GM12865 (cell line): ENCODE measurements at regions not wholly inside any gene's neighbourhood (a gene's known extent, or its start where the extent isn't known, plus 50 kb on each side); places are given as distances from the start of the nearest gene placed in this dataset.
A peak's percentile ranks its signal among the peaks of the same experiment; 100 is the strongest.
"Not testable (repeated sequence)": the region's sequence is repeated elsewhere in the genome, so short reads cannot be mapped to it uniquely, and the experiment has no call there.

Experiments used
- DNase-seq: peaks from one replicate; pipeline ENCODE4 v3.0.0; 2010; ENCODE audit warnings: low read depth
- H3K4me3 ChIP-seq: 2 replicates; pipeline ENCODE4 v1.5.1; 2011; ENCODE audit warnings: mild to moderate bottlenecking, low read depth, low read length, control low read depth
- TF ChIP-seq, protein P1 (sequence below): IDR thresholded peaks from 2 replicates; pipeline ENCODE4 v1.5.1; 2011; ENCODE audit warnings: low read length, control low read depth, low read depth, inconsistent platforms; ENCODE audit not compliant: insufficient read depth; ENCODE audit errors: missing control alignments

DNA sequence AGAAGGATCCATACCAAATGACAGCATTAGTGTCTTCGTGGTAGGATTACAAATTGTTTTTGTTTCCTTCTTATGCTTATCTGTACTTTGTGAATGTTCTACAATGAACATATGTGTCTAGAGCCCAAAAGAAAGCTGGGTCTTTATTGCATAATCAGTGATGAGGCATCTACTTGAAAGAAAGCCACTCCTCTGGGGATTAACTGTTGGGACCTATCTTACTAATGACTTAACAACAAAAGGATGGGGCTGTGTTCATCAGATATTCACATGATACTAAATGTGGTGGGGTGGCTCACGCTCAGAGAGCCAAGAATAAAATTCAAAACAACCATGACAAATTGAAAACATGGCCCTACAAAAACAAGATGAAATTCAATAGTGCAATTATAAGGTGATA is 160.2 kb downstream of the RGS9 start:
- no peak for DNase-seq
- TF ChIP-seq, protein P1, sequence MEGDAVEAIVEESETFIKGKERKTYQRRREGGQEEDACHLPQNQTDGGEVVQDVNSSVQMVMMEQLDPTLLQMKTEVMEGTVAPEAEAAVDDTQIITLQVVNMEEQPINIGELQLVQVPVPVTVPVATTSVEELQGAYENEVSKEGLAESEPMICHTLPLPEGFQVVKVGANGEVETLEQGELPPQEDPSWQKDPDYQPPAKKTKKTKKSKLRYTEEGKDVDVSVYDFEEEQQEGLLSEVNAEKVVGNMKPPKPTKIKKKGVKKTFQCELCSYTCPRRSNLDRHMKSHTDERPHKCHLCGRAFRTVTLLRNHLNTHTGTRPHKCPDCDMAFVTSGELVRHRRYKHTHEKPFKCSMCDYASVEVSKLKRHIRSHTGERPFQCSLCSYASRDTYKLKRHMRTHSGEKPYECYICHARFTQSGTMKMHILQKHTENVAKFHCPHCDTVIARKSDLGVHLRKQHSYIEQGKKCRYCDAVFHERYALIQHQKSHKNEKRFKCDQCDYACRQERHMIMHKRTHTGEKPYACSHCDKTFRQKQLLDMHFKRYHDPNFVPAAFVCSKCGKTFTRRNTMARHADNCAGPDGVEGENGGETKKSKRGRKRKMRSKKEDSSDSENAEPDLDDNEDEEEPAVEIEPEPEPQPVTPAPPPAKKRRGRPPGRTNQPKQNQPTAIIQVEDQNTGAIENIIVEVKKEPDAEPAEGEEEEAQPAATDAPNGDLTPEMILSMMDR: no peak
- H3K4me3 ChIP-seq: no peak overlapping the region

- peak; percentile 77 for DNase-seq
- TF ChIP-seq, protein P1: peak; percentile 80
- H3K4me3 ChIP-seq: no peak overlapping the region
Observed at GRCh38 chr17:65294181-65294719, 157.1 kb downstream of the RGS9 start.

GRCh38 chr17:65293584-65294180 is 156.5 kb downstream of the RGS9 start:
- DNase-seq: no peak
- TF ChIP-seq, protein P1: no peak
- no peak overlapping the region for H3K4me3 ChIP-seq

DNA sequence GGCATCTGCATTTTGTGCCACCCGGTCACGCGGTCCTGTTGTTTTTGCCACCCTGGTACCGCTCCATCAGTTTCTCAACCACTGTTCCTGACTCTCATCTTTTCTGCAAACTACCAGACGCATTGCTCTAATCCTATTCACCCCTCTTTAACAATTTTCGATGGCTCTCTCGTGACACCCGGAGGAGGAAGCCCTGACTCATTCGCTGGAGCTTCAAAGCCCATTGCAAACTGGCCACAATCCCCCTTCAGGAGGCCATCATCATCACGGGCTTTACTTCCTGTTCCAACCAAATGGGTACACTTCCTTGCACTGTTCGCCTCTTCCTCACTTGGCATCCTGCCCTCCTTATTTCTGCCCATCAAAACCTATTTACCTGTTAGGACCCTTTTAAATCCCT is 155.3 kb downstream of the RGS9 start:
- H3K4me3 ChIP-seq: no peak overlapping the region
- DNase-seq: no peak
- TF ChIP-seq, protein P1: no peak

DNA sequence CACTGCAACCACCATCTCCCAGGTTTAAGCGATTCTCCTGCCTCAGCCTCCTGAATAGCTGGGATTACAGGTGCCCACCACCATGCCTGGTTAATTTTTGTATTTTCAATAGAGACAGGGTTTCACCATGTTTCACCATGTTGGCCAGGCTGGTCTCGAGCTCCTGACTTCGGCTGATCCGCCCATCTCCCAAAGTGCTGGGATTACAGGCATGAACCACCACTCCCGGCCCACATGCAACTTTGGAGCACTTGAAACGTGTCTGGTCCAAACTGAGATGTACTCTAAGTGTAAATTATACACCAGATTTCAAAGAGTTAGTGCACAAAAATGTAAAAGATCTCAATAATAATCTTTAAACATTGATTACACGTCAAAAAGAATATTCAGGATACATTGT is 154.1 kb downstream of the RGS9 start:
- H3K4me3 ChIP-seq: not testable (repeated sequence)

DNA sequence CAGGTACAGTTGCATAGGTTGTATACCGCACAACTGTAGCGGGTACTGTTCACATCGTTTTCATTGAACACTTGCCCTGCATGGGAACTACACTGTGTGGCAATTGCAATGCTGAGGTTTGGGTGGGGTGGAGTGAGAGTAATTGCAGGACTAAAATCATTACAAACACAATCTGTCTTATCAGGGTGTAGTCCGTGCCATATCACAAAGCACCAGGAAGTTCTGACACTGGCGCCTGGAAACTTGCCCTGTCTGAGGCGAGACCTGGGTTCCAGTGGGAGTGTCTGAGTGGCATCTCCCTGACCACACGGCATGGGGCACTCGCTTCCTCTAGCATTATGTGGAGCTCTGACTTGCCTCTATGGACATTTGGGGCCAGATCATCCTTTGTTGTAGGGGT is 153.4 kb downstream of the RGS9 start:
- DNase-seq: no peak
- TF ChIP-seq, protein P1: no peak

More for the DNA sequence above, 154.1 kb downstream of the RGS9 start:
- not testable (repeated sequence) for DNase-seq

DNA sequence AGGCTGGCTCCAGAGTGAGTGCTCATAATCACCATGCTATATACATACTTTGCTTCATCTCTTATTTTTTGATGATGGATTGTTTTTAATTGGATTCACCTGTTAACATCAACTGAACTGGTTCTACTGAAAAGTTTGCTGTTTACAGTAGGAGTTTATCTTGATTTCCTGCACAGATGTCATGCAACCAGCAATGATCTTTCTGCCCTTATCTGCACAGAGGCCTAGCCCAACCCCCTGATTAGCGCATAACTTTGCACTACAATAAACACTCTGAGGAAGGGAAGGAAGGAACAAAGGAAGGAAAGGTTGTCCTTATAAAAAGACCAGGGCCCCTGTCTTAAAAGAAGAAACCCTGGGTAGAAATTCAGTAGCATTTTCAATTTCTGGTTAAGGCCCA is 152.9 kb downstream of the RGS9 start:
- H3K4me3 ChIP-seq: no peak overlapping the region
- TF ChIP-seq, protein P1: no peak
- DNase-seq: no peak

More for the DNA sequence above, 153.4 kb downstream of the RGS9 start:
- H3K4me3 ChIP-seq: no peak overlapping the region
